A549 (cell line): ENCODE measurements at regions not wholly inside any gene's neighbourhood (a gene's known extent, or its start where the extent isn't known, plus 50 kb on each side); places are given as distances from the start of the nearest gene placed in this dataset.

Source experiments
- ATAC-seq, 2 experiments: fragments of 200-7000 bp in 1 of 2; fragments of >200 bp in 1 of 2; cut with Nextera tagmentation in 1 of 2; cut with Tn5 transposase in 1 of 2; 3 replicates each; pipeline versions ENCODE4 v1.8.0 to v1.9.1; 2018 to 2020; ENCODE audit warnings: mild to moderate bottlenecking in 1 of 2, moderate library complexity in 1 of 2
- CTCF ChIA-PET: fragments of 300-600 bp; sonication (Branson Sonifier 250); formaldehyde crosslinking; extraction: SDS; loops from one replicate; lab custom pipeline; 2021; ENCODE audit warnings: antibody characterized with exemption, inconsistent platforms; lab: Yijun Ruan, JAX
- POLR2A ChIA-PET: fragments of 350-600 bp; formaldehyde crosslinking; extraction: SDS; loops from one replicate; lab custom pipeline; 2021; ENCODE audit warnings: antibody characterized with exemption, inconsistent platforms; lab: Yijun Ruan, JAX
- DNase-seq, 2 experiments: peaks; one replicate each; pipeline versions ENCODE4 v3.0.0 to v3.0.0-alpha.2; 2011 to 2016; ENCODE audit warnings: low read depth in 1 of 2, low spot score in 1 of 2
- FAIRE-seq: peaks from 2 replicates; lab custom pipeline; 2011; peaks lifted over from hg19 to GRCh38; lab: Jason Lieb, UNC
- H3K27ac ChIP-seq, 2 experiments: fragments of >200 bp; sonication (Bioruptor Twin); formaldehyde crosslinking; 3 replicates each; pipeline ENCODE4 v1.5.1; 2016 to 2017
- H3K4me1 ChIP-seq: fragments of >200 bp; sonication (Bioruptor Twin); formaldehyde crosslinking; 3 replicates; pipeline ENCODE4 v1.6.1; 2016
- H3K4me2 ChIP-seq: fragments of >200 bp; sonication (Bioruptor Twin); formaldehyde crosslinking; 3 replicates; pipeline ENCODE4 v1.6.1; 2016
- H3K4me3 ChIP-seq: fragments of >200 bp; sonication (Bioruptor Twin); formaldehyde crosslinking; 3 replicates; pipeline ENCODE4 v1.5.1; 2016
- H3K9me3 ChIP-seq: fragments of >200 bp; sonication (Bioruptor Twin); formaldehyde crosslinking; 3 replicates; pipeline ENCODE4 v1.6.1; 2016
- EHF ChIP-seq: fragments of 250-450 bp; sonication (Bioruptor Pico); IDR thresholded peaks from 2 replicates; pipeline ENCODE4 v1.5.0; 2020; ENCODE audit warnings: mild to moderate bottlenecking
- FOSB ChIP-seq: fragments of 250-450 bp; sonication (Bioruptor Pico); IDR thresholded peaks from 2 replicates; pipeline ENCODE4 v1.5.0; 2020; ENCODE audit warnings: mild to moderate bottlenecking, moderate library complexity
- HDAC2 ChIP-seq: fragments of 200-600 bp; sonication (generic); IDR thresholded peaks from 2 replicates; pipeline ENCODE4 v1.6.1; 2016
- HEYL ChIP-seq: fragments of 250-450 bp; sonication (Bioruptor Pico); IDR thresholded peaks from 2 replicates; pipeline ENCODE4 v1.8.0; 2021; ENCODE audit warnings: mild to moderate bottlenecking, moderate library complexity
- MAFK ChIP-seq: fragments of 450-650 bp; IDR thresholded peaks from 2 replicates; pipeline ENCODE4 v1.6.1; 2014; ENCODE audit not compliant: partially characterized antibody
- MYC ChIP-seq: IDR thresholded peaks from 2 replicates; pipeline ENCODE4 v1.6.1; 2012; ENCODE audit warnings: mild to moderate bottlenecking, inconsistent platforms, low read length, improper control_type of control experiment, borderline replicate concordance
- NR3C1 ChIP-seq: fragments of >200 bp; sonication (Bioruptor Twin); formaldehyde crosslinking; IDR thresholded peaks from 3 replicates; pipeline ENCODE4 v1.6.1; 2017
- POLR2A ChIP-seq: IDR thresholded peaks from 2 replicates; pipeline ENCODE4 v1.6.1; 2012; ENCODE audit warnings: mild to moderate bottlenecking, low read length
- RARB ChIP-seq: fragments of 250-450 bp; sonication (Bioruptor Pico); IDR thresholded peaks from 2 replicates; pipeline ENCODE4 v1.8.0; 2021; ENCODE audit warnings: mild to moderate bottlenecking, moderate library complexity
- ZC3H11A ChIP-seq: fragments of 450-650 bp; IDR thresholded peaks from 2 replicates; pipeline ENCODE4 v1.6.1; 2014; ENCODE audit warnings: antibody characterized with exemption, mild to moderate bottlenecking
- ZNF302 ChIP-seq: fragments of 250-450 bp; sonication (Bioruptor Pico); IDR thresholded peaks from 2 replicates; pipeline ENCODE4 v1.9.0; 2021; ENCODE audit warnings: inconsistent platforms, mild to moderate bottlenecking, moderate library complexity
- ZSCAN20 ChIP-seq: fragments of 250-450 bp; sonication (Bioruptor Pico); IDR thresholded peaks from 2 replicates; pipeline ENCODE4 v1.8.0; 2022; ENCODE audit warnings: mild to moderate bottlenecking, moderate library complexity
- WGBS: methylation state at CpG from one replicate; pipeline ENCODE4 v1.1.6; 2017; ENCODE audit errors: missing lambda C conversion rate; 5-methylcytosine and 5-hydroxymethylcytosine counted together
- TF ChIP-seq, protein P1 (sequence below): fragments of 450-650 bp; IDR thresholded peaks from 2 replicates; pipeline ENCODE4 v1.6.1; 2014; ENCODE audit warnings: antibody characterized with exemption
- TF ChIP-seq, protein P2 (sequence below): fragments of 200-600 bp; sonication (generic); IDR thresholded peaks from 2 replicates; pipeline ENCODE4 v1.6.1; 2016; ENCODE audit warnings: antibody characterized with exemption, mild to moderate bottlenecking, moderate library complexity
- TF ChIP-seq, protein P3 (sequence below): fragments of 250-450 bp; sonication (Bioruptor Pico); IDR thresholded peaks from 2 replicates; pipeline ENCODE4 v1.5.0; 2021; ENCODE audit warnings: mild to moderate bottlenecking, moderate library complexity, borderline replicate concordance
- TF ChIP-seq, protein P4 (sequence below): fragments of >200 bp; sonication (Bioruptor Twin); formaldehyde crosslinking; IDR thresholded peaks from 2 replicates; pipeline ENCODE4 v1.6.1; 2016

DNA sequence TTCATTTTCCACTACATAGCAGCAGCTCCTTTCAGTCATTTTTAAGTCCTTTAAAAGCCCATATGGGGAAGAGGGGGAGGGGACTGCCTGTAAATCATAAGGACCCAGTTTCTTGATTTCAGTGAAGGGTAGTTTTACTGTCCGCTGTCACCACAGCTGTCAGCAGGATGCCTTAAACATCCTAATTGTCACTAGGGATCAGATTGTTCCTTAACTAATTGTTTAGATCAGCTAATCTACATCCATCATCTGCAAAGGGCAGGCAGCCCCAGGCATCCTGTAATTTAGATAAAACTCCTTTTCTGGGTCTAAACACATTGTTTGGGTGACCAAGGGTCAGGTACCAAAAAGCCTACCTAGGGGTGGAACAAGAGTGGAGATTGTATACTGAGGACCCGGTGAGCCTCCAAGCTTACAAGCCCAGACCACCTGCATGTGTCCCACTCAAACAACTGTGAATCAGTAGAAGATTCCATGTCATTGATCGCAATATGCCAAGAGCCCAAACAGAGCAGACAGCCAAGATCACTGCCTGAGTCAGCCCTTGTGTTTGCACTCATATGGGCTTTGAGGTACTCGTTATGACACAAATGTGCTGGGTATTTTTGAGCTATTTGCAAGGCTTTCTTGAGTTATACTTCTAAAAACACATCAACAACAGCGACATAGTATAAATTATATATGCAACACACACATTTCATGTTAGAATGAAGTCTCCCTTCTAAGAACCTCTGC lies 198.7 kb upstream of the CEP162 start:
- CTCF ChIA-PET, result interaction anchor here (0.7 to 1.9 kb wide), 6 partner anchors 111 to 1606 kb away, joined by 3 to 7 read pairs (median 4); partner anchors contain the start of gene TBX18
- no peak for ATAC-seq
- 69% methylated on average over 5 of the region's 5 CpGs for WGBS

DNA sequence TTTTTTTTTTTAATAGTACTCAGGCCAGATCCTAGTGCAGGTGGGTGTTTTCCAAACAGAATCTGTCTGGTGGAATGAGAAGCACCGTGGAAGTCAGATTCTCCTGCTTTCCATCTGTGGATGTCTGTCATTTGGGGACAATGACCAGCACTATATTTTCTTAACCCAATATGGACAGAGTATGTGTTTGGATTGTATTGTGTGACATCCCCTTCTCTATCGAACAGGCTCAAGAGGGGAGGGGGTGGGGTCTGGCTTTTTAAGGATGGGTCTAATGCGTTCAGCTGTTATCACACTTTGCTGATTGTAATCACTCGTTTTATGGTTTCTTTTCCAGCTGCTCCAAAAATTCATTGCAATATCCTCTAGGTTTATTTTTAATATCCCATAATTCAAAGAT lies 197.5 kb upstream of the CEP162 start:
- POLR2A ChIA-PET, result no interaction called here
- no peak overlapping the region for H3K4me3 ChIP-seq
- H3K27ac ChIP-seq, result no peak overlapping the region
- no peaks in the 10 kb centered on the region for H3K9me3 ChIP-seq
- CTCF ChIA-PET, result interaction anchor here (0.7 to 1.9 kb wide), 4 partner anchors 39 to 899 kb away, joined by 4 to 7 read pairs (median 5); no protein-coding TSS in a partner anchor
- FAIRE-seq (no peak), ATAC-seq (no peak), DNase-seq (no peak)
- no peak overlapping the region for H3K4me2 ChIP-seq
- no peaks in the 10 kb centered on the region for H3K4me1 ChIP-seq
- 45% methylated on average over 4 of the region's 4 CpGs for WGBS
- TF ChIP-seq, protein P1, sequence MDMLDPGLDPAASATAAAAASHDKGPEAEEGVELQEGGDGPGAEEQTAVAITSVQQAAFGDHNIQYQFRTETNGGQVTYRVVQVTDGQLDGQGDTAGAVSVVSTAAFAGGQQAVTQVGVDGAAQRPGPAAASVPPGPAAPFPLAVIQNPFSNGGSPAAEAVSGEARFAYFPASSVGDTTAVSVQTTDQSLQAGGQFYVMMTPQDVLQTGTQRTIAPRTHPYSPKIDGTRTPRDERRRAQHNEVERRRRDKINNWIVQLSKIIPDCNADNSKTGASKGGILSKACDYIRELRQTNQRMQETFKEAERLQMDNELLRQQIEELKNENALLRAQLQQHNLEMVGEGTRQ, result no peak
- no peak for TF ChIP-seq HEYL (CRISPR knock-in tag)
- TF ChIP-seq POLR2A, result no peak
- TF ChIP-seq HDAC2, result no peak
- TF ChIP-seq ZSCAN20, result no peak
- TF ChIP-seq, protein P2, sequence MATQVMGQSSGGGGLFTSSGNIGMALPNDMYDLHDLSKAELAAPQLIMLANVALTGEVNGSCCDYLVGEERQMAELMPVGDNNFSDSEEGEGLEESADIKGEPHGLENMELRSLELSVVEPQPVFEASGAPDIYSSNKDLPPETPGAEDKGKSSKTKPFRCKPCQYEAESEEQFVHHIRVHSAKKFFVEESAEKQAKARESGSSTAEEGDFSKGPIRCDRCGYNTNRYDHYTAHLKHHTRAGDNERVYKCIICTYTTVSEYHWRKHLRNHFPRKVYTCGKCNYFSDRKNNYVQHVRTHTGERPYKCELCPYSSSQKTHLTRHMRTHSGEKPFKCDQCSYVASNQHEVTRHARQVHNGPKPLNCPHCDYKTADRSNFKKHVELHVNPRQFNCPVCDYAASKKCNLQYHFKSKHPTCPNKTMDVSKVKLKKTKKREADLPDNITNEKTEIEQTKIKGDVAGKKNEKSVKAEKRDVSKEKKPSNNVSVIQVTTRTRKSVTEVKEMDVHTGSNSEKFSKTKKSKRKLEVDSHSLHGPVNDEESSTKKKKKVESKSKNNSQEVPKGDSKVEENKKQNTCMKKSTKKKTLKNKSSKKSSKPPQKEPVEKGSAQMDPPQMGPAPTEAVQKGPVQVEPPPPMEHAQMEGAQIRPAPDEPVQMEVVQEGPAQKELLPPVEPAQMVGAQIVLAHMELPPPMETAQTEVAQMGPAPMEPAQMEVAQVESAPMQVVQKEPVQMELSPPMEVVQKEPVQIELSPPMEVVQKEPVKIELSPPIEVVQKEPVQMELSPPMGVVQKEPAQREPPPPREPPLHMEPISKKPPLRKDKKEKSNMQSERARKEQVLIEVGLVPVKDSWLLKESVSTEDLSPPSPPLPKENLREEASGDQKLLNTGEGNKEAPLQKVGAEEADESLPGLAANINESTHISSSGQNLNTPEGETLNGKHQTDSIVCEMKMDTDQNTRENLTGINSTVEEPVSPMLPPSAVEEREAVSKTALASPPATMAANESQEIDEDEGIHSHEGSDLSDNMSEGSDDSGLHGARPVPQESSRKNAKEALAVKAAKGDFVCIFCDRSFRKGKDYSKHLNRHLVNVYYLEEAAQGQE, result no peak
- TF ChIP-seq RARB (CRISPR knock-in tag), result no peak
- no peak for TF ChIP-seq MAFK
- TF ChIP-seq, protein P3, sequence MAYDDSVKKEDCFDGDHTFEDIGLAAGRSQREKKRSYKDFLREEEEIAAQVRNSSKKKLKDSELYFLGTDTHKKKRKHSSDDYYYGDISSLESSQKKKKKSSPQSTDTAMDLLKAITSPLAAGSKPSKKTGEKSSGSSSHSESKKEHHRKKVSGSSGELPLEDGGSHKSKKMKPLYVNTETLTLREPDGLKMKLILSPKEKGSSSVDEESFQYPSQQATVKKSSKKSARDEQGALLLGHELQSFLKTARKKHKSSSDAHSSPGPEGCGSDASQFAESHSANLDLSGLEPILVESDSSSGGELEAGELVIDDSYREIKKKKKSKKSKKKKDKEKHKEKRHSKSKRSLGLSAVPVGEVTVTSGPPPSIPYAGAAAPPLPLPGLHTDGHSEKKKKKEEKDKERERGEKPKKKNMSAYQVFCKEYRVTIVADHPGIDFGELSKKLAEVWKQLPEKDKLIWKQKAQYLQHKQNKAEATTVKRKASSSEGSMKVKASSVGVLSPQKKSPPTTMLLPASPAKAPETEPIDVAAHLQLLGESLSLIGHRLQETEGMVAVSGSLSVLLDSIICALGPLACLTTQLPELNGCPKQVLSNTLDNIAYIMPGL (CRISPR knock-in tag), result no peak
- TF ChIP-seq FOSB (CRISPR knock-in tag), result no peak
- no peak for TF ChIP-seq NR3C1
- no peak for TF ChIP-seq ZC3H11A

More for the DNA sequence above, 198.7 kb upstream of the CEP162 start:
- DNase-seq, result no peak
- TF ChIP-seq ZNF302 (CRISPR knock-in tag) (no peak), MYC (no peak), EHF (CRISPR knock-in tag) (no peak), ZSCAN20 (no peak)
- TF ChIP-seq, protein P4, sequence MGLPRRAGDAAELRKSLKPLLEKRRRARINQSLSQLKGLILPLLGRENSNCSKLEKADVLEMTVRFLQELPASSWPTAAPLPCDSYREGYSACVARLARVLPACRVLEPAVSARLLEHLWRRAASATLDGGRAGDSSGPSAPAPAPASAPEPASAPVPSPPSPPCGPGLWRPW, result no peak
- POLR2A ChIA-PET, result no interaction called here
- Histone ChIP-seq H3K4me1 (no peaks in the 10 kb centered on the region), H3K4me2 (no peak overlapping the region), H3K27ac (no peak overlapping the region), H3K9me3 (no peaks in the 10 kb centered on the region), H3K4me3 (no peak overlapping the region)
- FAIRE-seq, result no peak
